Esophagus mucosa (tissue), 1 donor: ENCODE measurements at regions not wholly inside any gene's neighbourhood (a gene's known extent, or its start where the extent isn't known, plus 50 kb on each side); places are given as distances from the start of the nearest gene placed in this dataset.
"Not testable (repeated sequence)": the region's sequence is repeated elsewhere in the genome, so short reads cannot be mapped to it uniquely, and the experiment has no call there.

Source experiments
- ATAC-seq: fragments of 200-7000 bp; cut with Tn5 transposase; one replicate; pipeline ENCODE4 v1.9.1; 2020
- donor health status: DM: yes; HTN: yes; CAD: no.

DNA sequence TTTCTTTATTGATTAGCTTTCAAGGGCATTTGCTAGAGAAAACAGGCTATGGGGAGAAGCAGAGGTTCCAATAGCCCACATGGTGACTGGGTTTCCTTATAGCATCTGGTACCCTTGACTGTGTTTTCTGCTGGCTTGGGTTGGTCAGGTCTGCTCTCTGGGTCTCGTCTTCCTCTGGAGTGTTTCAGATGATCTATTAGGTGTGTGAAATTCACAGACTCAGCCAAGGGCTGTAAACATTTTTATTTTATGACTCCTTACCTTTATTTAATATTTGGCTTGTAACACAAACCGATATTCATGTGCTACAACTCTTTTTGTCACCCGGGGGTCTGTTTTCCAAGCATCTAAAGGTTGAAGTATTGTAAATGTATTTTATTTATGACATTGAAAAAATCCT, 338.9 kb downstream of the GADD45G start:
- ATAC-seq, result no peak

DNA sequence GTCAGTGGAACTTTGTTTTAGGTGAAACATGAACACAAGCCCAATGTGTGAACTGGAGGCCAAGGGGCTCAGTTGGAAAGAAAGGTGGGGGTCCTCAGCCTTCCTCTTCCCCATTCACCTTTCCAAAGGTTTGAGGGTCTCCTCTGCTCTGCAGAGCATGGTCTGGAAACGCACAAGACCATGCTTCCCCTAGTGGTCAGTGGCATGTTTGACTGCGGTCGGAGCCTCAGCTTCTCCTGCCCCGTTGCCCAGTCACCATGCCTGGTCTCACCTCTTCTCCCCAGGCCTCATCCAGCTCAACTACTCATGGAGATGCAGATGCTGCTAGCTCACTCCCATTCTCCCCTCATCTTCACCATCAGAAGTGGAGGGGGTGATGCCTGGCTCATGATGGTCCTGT, 340.3 kb downstream of the GADD45G start:
- no peak for ATAC-seq

DNA sequence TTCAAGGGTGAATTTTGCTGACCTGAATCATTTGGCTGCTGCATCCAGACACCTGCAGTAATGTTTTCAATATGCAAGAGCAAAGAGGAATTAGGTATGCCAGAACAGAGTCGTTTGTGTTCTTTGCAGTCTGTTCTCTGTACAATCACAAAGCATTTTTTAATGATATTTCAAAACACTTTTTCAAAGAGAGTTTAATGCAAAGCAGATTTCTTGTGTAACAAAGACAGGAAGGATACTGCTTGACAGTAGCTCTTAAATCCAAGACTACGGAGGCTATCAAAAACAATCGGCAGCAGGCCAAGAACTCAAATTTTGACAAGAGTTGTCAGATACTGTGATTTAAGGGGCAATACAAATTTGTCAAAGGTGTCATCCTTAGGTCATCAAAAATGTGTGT, 341.9 kb downstream of the GADD45G start:
- ATAC-seq, result no peak

DNA sequence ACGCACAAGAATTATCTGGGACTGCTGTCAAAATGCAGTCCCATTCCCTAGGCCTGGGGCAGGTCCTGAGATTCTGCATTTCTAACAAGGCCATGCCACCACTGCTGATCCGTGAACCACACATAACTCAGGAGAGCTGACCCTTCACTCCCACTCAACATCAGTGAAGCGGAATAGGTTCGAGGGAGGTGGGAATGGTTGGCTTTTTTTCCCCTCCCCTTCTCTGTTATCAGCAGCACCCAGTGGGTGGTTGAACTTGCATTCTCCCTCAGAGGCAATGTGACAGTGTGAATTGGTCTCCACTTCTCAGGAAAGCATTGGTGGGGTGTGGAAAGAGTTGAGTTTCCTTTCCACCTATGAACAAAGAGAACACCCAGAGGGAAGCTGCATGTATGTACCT, 344.3 kb downstream of the GADD45G start:
- ATAC-seq, result no peak

DNA sequence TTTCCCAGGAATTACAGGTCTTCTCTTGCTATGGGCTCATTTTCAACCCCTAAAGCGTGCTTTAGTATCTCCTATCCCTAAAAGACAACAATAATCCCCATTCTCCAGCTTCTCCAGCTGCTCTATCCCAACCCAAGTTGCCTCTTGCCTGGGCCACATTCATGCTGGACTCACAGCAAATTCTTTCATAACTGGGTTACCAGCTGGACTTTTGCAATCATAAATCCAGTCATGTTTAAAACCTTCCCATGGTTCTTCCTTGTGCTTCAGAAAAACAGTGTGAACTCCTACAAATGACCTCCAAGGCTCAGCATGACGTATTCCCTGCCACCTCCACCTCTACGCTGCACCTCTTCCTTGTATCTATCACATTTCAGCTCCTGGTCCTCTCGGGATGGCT, 346.9 kb downstream of the GADD45G start:
- no peak for ATAC-seq

DNA sequence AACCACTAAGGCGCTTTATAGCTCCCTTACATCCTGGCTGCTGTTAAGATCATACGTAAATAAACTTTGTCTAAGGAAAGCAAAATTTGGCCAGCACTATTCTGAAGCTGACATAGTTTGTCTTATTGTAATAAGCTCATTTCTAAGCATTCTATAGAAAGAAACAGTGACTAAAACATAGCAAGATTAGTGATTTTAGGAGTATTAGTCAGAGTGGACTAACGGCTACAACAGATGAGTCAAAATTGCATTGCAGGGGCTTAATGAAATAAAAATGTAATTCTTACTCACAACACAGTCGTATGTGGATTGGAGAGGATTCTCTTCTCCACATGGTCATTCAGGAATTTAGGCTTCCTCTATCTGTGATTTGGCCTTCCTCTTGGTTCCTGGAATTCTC, 347.6 kb downstream of the GADD45G start:
- no peak for ATAC-seq

DNA sequence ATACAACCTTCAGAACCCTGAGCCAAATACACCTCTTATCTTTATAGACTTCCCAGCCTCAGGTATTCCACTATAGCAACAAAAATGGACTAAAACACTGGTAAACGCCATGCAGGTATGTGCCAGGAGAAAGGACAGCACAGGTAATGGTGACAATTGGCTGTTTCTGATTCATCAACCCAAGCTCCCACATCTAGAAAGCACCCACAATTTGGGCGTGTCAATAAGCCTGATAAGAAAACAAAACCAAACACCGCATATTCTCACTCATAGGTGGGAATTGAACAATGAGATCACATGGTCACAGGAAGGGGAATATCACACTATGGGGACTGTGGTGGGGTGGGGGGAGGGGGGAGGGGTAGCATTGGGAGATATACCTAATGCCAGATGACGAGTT, 348.5 kb downstream of the GADD45G start:
- not testable (repeated sequence) for ATAC-seq

DNA sequence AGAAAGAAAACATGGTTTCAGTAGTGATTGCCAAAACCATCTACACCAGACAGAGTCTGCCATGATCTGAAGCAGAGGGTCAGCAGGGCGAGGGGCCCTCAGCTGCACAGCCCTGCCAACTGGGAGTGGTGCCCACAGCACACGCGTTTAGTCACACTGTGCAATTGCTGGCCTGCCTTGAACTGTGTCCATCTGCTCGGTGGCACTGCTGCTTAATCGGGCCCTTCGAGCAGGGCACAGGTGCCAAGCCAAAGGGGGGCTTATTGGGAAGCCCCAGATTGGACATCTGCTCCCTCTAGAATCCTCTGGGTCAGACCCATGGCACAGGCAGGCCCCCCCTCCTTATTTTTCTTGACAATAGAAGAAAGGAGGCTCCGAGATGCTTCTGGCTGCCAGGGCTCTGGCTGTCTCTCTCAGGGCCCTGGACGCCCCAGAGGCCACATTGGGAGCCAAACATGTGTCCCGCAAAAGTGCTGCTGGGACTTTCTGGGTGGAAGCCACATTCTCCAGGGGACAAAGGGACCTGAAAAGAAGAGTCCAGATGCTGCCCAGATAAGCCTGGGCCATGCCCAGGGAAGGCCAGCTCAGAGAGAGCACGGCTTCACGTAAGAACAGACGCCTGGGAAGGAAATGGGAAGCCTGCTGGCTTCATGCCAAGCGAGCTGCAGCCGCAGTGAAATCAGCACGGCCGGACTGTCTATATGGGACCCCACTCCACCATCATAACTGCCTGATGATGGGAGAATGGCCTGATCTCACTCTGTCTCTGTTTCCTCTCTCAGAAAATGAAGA, 349.2 kb downstream of the GADD45G start:
- no peak for ATAC-seq

DNA sequence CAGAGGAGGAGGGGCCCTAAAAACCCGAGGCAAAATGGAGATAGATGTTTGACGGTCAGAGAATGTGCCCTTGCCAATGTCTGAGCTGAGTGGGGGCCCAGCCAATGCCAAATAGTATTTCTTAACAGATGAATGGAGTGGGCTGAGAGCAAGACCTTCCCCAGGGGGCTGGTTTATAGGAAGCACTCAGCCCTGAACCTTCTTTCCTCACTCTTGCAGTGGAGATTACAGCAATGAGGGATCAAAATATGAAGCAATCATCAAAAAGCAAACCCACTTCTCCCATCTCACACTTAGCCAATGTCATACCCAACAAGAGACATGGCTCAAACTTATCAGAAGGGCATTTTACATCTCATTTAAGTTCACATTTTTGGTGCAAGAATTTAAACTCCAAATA, 350.3 kb downstream of the GADD45G start:
- no peak for ATAC-seq

DNA sequence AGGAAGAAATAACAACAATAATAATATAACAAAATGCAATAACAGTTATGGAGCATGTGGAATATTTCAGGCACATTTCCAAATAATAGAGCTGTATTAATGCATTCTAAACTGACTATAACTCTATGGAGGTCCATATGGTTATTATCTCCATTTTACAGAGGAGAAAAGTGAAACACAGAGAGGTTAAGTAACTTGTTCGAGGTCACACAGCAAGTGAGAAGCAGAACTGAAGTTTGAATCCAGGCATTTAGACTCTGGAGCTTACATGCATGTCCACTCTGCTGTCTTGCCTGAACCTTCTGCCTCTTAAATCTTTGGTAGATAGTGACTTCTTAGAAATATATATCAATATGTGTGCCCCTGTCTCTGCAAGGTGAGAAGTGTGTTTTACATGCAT, 350.8 kb downstream of the GADD45G start:
- ATAC-seq, result no peak

DNA sequence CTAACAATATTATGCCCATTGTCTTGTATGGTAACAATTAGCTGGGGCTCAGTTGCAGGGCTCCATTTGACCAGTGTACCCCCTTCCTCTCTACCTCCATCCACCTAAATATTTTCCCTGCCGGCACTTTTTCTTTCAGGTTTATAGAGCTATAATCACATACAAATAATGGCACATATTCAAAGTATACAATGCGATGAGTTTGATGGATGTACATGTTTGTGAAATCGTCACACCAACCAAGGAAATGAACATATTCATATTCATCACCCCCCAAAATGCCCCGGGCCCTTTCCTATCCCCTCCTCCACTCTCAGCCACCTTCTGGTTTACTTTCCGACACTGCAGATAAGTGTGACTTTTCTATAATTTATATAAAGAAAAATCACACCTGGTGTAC, 351.5 kb downstream of the GADD45G start:
- ATAC-seq, result no peak

DNA sequence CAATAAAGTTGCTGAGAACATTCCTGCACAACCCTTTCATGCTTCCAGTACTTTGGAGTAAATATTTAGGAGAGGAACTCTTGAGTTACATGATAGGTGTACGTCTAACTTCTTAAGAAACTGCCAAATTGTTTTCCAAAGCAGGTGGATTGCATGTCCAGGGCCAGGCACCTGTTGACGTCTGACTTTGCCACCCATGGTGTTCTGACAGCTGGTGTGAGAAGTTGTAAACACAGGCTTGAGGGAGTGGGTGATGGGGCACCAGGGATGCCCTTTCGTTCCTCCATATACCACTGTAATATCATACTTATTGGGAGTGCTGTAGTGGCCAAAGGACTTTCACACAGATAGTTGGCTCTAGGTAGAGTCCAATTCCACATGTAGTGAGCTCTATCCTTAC, 352.1 kb downstream of the GADD45G start:
- no peak for ATAC-seq

DNA sequence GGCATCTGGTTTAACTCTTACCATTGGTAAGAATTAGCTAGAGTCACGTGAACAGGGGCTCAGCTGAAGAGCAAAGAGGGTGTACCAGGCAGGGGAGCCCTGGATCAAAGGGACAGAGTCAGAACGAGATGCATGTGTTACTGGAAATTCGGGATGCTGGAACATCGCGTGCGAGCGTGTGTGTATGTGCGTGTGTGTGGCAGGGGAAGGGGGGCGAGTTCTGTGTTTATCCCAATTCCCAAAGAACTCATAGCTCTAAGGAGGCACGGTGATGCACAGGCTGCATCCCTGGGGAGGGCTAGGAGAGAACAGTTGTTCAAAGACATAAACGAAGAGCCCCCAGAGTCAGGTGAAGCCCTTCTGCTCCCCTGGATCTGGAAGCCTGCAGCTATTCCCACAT, 353.3 kb downstream of the GADD45G start:
- ATAC-seq, result no peak

DNA sequence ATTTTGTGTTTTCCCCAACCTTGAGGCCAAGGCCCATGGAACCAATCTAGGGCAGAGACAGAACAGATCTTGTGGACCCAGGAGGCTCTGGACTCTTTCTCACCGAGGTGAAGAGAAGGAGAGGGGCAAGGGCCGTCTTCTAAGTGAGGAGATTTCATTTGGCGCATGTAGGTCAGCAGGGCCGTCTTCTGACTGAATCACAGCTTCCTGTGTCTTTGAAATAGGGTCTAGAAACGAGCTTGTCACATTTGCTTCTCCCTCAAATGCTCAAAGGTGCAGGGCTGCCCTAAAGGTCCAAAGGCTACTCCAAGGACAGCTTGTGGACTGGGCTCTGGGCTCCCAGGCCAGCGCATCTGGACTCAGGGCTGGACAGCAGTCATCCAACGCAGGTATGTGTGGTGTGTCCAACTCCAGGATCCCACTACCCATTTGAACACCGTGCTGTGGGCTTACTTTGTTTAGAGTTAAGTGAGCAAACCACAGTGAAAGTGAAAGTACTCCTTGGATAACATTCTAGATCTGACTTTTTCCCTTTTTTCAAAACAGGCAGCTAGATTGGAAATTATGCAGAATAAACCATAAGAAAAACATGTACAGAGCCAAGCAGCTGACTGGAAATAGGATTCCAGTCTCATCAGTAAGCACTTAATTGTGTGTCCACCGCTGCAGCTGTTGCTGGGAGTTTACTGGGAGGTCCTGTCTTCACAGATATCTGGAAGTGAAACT, 357.0 kb downstream of the GADD45G start:
- no peak for ATAC-seq

DNA sequence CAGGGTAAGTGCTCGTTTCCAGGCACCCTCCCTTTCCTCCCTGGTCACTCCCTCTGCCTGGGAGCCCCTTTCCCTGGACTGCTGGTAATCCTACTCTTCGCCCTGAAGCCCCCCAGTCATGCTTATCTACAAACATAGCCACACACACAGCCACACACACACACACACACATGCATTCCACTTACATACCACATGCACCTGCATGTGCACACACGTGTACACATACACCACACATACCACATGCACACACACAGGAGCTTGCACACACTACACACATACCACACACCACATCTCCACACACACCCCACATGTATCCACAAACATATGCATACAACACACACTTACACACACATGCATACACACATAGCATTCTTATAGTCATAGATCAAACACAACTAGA, 358.5 kb downstream of the GADD45G start:
- ATAC-seq, result no peak

DNA sequence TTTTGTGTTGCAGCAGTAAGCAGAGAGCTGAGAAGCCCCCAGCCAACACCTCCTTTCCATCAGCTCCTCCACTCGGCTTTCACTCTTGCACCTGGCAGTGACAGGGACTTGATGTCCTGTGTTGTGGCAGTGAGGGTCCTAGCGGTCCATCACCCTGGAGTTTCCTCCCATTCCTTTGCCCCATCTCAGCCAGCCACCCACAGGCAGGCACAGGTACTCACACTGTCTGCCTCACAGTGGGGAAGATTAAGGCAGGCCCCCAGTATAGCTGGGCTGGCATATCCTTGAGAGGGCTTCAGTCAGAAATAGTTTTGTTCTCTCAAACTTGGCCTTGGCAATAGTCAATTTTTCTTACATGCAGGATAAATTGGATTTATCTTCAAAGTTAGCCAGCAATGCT, 362.7 kb downstream of the GADD45G start:
- ATAC-seq, result no peak

DNA sequence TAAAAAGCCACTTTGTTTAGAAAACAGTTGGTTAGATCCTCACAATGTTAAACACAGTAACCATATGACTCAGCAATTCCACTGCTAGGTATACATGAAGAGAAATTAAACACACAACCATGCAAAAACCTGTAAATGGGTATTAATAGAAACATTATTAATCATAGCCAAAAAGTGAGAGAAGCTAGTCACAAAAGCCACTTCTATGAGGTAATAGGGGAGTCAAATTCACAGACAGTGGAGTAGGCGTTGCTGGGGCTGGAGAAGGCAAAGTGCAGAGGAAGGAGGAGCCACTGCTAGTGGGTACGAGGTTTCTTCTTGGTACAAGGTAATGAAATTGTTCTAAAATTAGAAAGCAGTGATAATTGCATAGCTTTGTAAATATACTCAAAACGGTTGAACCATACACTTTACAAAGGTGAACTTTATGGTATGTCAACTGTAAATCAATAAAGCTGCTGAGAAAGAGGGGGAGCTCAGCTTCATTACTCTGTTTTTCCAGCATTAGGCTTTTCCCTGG, 364.4 kb downstream of the GADD45G start:
- ATAC-seq, result no peak

DNA sequence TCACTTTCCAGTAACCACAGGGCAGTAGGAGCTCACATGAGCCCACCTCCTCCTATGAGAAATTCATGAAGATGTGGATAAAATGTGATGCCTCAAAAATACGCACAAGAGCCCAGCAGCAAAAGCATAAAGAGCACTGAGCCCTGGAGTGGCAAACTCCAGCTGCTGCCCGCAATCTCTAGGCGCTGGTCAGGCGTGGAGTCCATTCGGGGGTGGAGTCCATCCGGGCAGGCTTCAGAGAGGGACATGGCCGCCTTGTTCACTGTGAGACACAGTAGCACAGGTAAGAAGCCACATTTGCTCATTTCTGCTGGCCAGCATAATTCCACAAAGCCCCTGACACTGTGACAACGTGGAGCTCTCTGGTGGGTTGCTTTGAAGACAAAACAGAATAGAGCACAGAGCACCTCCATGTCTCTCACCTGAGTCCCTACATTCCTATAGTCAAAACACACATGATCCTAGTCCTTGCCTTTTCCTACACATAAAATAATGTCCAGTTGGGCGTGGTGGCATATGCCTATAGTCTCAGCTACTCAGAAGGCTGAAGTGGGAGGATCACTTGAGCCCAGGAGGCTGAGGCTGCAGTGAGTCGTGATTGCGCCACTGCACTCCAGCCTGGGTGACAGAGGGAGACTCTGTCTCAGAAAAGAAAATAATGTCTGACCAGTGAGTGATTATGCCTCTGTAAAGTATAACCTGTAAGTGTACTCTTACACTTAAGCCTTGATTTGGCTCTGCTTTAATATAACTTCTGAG, 365.2 kb downstream of the GADD45G start:
- ATAC-seq, result no peak

DNA sequence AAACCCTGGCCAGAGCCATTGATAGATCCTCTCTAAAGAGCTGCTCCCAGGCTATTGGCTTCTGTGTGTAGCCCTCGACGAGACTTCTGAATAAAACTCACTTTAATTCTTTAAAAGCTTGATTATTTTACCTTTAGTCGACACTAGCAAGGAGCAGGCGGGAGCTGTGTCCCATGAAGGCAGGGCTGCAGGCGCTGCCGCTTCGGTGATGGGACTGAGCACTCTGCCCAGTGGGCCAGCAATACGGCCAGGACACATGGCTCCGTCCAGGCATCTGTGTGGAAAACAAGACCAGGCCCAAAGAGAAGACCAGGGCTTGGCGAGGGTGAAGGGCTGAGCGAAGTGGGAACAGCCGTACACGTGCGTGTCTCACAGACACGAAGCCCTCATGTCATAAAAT, 365.9 kb downstream of the GADD45G start:
- no peak for ATAC-seq

DNA sequence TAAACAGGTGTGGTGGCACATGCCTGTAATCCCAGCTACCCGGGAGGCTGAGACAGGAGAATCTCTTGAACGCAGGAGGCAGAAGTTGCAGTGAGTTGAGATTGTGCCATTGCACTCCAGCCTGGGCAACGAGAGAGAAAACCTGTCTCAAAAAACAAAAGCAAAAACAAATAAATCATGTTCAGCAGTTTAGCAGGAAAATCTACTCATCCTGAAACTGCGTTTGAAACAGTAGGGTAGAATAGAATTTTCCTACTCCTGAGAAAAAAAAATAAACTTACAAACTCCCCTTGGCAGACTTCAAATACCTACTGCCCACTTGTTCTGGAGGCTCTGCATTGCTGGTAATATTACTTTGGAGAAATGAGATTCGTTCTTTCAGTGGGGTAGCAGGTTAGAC, 367.7 kb downstream of the GADD45G start:
- ATAC-seq, result no peak

DNA sequence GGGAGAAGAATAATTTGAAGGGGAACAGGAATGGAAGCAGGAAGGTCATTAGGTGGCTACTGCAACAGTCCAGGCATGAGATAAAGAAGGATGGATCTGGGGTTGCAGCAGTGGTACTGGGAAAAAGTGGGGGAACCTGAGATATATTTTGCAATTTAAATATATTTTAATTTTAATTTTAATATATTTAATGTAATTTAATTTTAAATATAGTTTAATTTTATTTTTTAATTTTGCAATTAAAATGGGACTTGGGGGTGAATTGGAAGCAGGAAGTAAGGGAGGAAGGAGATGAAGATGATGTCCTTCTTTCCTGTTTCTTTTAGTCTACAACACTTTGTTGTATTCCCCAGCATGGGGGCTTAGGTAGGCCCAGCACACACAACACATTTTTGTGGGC, 369.8 kb downstream of the GADD45G start:
- no peak for ATAC-seq

DNA sequence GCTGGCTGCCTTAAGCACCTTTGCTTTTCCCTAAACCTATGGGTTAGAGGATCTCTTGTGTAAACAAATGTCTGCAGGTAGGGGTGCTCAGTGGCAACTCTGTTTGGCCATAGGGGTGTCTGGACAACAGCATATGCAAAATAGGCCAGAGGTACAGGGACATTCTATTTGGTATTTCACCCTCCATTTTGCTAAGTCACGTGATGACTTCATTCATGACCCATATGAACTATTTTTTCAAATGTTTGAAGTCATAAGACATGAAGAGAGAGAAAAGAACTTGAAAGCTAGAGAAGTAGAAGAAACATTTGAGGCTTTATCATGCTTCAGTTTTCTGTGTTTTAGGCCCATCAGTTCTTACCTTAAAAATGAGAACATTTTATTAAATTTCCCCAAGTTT, 370.2 kb downstream of the GADD45G start:
- no peak for ATAC-seq

DNA sequence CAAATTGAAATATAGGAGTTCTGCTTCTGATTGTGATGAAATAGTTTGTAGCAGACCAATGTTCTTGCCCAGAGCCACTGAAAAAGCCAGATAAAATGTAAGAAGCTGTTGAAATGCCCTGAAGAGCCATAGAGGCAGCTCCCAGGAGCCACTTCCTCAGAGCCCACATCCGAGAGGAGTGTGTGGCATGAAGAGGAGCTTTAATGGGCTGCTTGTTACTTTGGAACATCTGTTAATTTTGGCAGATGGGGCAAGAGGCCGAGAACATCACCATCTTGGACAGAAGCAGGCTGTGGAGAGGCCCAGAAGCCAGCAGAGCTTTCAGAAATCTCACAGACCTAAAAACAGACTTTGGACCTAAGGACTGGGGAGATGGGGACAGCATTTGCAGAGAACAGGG, 370.8 kb downstream of the GADD45G start:
- no peak for ATAC-seq

DNA sequence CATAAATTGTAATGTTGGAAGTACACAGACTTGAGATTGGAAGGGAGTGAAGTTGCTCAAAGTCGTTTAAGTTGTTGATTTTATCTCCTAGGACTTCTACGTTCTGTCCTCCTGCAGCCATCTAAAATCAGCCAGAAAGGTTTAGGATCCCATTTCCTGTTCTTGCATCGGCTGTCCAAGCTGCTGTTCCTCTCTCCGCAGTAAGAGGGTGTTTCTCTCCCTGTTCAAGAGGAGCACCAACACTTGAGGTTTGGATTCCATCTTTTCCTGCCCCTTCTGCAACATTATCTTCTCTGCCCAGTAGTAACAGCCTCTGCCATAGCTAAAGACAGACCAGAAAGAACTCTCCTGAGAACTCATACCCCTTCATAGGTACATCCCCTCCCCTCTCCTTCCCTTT, 373.4 kb downstream of the GADD45G start:
- ATAC-seq, result no peak
